HK-2 (cell line): ENCODE measurements at regions not wholly inside any gene's neighbourhood (a gene's known extent, or its start where the extent isn't known, plus 50 kb on each side); places are given as distances from the start of the nearest gene placed in this dataset.
A peak's percentile ranks its signal among the peaks of the same experiment; 100 is the strongest.

Source experiments
- DNase-seq: peaks from one replicate; pipeline ENCODE4 v3.0.0-alpha.2; 2018; ENCODE audit not compliant: unreplicated experiment

- no peak for DNase-seq
Measured at GRCh38 chr3:88209356-88209755, 59.6 kb downstream of the C3orf38 start.

DNA sequence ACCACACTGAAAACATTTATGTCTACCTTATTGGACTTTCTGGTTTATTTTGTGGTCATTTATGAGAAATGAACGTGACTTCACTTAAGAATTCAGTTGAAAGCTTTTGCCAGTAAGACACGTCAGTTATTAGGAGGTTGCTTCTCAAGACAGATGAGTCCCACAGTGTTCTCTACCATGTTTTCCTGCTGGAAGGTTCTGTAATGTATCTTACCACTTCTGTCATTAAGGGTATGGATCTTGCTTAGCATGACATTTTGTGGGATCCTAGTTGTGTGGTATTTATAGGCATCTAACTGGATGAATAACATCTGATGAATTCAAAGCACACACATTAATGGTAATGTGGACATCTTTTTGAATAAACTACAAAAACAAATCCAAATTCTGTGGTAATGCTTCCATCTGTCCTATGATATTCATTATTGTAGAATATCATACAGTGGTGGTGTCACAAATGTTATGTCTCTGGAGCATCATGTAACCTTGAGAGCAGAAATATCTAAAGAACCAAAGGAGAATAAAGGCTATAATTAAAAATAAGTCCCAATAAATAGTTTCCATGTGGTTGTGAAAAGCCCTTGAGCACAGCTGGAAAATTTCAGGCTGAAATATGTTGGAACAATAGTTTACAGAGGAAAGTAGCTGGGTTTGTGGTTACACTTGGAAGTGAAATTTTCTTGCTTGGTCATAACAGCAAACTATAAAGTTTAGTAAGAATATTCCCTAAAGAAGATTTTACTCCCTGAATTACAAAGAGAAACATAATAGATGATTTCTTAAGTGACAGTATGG is 61.5 kb downstream of the C3orf38 start:
- no peak for DNase-seq

DNA sequence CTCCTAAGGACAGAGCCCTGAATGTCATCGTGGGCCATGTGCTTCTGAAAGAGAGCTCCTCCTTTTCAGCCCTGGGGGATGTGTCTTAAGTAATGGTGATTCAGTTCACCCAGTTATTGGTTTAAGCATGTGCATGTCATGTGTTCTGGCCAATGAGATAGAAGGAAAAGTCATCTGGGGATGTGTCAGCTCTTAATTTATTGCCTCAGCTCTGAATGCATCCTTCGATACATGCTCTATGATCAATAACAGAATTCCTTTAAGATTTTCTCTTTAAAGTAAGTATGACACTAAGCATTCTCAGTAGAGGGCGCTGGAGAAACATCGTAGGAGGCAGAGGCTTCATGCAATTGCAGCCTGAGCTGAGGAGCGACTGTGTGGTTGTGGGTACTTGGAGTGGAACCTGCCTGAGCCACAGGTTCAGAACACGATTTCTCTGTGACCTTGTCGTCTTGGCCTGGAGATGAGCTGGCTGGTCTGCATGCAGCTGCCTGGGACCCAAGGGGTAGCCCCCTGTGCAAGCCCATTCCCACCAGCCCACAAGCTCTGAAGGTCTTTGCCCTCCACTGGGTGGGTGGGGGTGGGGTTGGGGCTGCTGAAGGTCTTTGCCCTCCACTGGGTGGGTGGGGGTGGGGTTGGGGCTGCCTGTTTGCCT is 69.5 kb downstream of the C3orf38 start:
- DNase-seq = peak; percentile 28

DNA sequence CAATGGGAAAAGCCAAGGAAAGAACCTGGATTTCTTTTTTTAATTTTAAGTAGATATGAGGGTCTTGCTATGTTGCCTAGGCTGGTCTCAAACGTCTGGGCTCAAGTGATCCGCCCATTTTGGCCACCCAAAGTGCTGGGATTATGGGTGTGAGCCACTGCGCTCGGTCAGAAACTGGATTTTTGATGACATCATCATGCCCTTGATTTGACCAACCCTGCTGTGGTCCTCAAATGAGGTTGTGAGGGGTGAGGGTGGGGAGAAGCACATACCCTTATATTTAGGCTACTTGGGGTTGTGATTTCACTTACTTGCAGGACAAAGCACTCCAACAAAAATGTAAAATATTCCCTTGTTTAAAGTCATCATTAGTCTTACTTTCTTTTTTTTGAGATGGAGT is 70.4 kb downstream of the C3orf38 start:
- DNase-seq = no peak

- DNase-seq = no peak
Measured at GRCh38 chr3:88221726-88222125, 72.0 kb downstream of the C3orf38 start.

DNA sequence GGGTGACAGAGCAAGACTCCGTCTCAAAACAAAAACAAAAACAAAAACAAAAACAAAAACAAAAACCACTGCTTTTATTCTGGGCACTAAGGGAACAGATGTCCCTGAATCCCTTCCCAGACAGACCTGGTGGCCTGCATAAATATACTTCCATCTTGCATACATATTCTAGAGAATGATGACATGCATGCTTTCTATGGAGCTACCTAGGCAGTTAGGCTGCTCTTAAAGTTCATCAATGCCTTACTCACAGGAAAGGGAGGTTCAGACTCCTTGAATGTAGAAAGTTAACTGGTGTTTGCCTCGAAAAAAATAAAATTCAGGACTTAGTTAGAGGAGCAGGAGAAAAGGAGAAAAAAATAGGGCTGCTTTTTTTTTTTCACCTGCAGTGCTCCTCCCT is 72.6 kb downstream of the C3orf38 start:
- no peak for DNase-seq

DNA sequence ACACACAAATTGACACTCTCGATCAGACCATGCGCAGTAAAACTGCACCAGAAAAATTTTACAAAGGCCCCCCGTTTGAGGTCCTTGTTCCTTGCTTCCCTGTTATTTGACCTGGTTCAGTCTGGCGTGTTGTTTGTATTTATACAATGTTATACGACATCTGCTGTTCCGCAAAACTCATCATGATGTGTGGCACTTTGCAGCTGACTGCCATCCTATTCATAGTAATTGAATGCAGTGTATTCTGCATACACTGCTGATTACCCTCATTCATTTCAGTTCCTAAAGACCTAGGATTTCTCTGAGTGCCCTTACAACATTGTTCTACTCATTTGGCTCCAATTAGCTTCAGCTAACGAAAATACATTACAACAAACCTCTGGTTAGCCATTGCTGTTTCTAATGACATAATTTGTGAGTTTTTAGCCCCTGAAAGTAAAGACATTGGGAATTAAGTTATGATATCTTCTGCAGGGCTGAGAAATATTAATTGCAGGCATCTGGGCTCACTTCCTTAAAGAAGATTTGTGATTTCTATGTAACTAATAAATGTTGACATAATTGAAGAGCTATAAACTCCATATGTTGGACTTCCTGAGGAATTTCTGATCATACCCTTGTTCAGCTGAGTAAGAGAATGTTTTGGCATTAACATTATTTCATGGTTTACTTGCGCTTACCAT is 75.7 kb downstream of the C3orf38 start:
- no peak for DNase-seq

GRCh38 chr3:88226910-88227309 is 77.2 kb downstream of the C3orf38 start:
- DNase-seq = no peak

- no peak for DNase-seq
Measured at GRCh38 chr3:88230638-88231037, 80.9 kb downstream of the C3orf38 start.

DNA sequence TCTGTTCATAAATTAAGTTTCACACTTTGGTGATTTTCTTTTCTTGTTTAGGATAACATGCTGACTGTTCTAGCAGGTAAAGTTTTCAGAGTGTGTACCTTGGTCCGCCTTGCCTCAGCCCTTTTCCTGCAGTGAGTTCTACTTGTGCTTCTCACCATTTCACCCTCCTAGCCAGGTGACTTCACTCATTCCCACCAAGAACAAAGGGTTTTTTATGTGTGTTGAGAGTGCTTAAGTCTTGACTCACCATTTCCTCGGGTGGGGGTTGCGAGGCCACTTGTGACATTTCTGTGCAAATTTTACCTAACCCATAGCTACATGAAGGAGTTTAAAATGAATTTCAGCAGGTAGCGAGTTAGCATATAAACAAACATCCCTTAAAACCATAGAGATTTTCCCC is 81.4 kb downstream of the C3orf38 start:
- DNase-seq = no peak

DNA sequence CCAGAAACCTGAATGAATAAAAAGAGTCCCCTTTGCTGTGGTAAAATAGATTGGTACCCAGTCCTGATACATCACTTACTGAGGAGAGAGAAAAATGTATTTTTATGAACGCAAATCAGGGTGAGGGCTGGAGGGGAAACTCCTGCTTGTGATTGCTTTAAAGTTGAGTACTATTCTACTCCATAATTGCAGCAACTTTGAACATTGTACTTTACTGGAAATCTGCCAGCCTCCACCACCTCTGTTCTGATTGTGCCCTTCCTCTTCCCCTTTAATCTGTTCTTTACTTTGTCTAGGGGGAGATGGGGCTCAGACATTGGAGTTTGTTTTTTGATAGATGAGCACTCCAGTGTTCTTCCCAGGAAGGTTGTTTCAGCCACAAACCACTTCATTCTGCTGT is 81.9 kb downstream of the C3orf38 start:
- no peak for DNase-seq

DNA sequence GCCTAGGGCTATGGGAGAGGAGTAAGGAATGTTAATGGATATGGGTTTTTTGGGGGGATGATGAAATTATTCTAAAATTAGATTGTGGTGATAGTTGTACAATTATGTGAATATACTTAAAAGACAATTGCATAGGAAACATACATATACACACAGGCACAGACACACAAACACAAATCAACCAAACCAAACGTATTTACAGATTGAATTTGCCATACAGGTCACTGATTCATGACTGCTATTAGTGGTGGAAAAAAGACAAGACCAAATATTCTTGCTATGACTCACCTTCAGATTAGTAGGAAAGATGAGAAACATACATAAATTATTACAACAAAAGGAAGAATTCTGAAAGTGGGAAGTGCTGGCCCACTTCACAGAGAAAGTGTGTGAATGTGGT is 85.3 kb downstream of the C3orf38 start:
- DNase-seq = no peak

- DNase-seq = no peak
Measured at GRCh38 chr3:88239870-88240269, 90.1 kb downstream of the C3orf38 start.

DNA sequence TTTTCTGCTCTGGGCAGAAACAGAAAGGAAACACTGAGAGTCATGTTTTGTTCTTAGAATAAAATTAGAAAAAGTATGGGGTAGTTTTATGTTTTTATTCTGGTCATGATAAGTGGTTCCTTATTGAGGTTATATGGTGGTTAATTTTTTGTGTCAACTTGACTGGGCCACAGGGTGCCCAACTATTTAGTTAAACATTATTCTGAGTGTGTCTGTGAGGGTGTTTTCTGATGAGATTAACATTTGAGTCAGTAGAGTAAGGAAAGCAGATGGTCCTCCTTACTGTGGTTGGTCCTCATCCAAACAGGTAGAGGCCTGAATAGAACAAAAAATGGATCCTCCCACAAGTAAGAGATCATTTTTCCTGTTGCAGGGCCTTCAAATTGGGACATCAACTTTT is 98.9 kb downstream of the C3orf38 start:
- DNase-seq = no peak

DNA sequence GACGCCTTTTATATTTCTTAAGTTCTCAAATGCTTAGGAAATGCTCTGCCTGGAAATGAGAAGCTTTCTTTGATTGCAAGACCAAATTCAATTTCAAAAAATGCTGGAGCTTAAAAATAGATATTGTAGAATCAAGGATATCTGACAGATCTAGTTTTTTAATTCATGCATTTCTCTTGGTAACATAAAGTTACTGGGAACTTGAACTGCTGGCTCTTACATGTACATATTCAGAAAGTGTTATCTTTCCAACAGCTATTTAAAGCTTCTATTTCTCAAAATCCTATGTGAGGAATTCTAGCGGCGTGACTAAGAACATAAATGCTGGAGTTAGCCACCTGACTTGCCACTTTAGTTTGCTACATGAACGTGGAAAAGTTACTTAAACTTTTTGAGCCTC is 109.3 kb downstream of the C3orf38 start:
- no peak for DNase-seq

DNA sequence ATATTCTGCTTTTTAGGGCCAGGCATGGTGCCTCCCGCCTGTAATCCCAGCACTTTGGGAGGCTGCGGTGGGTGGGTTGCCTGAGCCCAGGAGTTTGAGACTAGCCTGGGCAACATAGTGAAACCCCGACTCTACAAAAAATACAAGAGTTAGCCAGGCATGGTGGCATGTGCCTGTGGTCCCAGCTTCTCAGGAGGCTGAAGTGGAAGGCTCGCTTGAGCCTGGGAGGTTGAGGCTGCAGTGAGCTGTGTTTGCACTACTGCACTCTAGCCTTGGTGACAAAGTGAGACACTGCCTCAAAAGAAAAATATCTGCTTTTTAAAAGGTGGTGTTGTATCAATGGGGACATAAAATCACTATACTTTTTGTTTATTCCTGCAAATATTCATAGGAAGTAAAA is 112.8 kb downstream of the C3orf38 start:
- no peak for DNase-seq

GRCh38 chr3:88263417-88264100 is 113.8 kb downstream of the C3orf38 start:
- no peak for DNase-seq

DNA sequence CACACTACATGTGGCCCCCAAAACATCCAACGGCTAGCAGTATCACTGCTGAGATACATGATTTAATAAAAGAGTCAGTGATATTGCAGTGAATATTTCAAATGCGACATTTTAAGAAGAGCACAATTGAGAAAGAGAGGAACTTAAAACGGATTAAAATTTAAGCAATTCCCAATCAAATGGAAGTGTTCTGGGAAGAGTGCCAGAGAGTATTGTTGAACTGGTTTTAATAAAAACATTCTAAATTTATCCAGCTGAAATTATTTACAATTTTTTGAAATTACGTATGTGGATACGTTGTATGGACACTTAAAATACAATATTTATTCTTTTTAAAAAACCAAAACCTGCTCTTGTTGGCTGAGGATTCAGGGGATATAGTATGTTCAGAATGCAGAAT is 117.7 kb downstream of the C3orf38 start:
- no peak for DNase-seq

GRCh38 chr3:88267847-88268246 is 118.1 kb downstream of the C3orf38 start:
- no peak for DNase-seq

DNA sequence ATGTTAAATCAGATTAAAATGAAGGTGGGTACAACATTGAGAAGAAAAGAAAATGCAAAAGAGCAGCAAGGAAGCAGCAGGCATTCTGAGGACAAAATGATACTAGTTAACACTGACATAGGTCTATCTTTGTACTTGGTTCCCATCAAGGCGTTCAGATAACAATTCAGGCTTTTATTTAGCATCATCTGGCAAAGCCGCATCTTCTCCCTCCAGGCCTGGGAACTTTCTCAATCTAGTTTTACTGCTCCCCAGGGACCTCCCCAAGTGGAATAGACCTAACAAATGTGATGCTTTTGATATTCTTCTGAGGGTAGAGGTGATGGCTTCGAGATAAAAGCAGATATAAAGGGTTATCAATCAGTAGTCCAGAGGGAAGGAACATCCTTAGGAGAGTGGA is 130.6 kb downstream of the C3orf38 start:
- no peak for DNase-seq

- DNase-seq = no peak
Measured at GRCh38 chr3:88282528-88283241, 132.9 kb downstream of the C3orf38 start.

DNA sequence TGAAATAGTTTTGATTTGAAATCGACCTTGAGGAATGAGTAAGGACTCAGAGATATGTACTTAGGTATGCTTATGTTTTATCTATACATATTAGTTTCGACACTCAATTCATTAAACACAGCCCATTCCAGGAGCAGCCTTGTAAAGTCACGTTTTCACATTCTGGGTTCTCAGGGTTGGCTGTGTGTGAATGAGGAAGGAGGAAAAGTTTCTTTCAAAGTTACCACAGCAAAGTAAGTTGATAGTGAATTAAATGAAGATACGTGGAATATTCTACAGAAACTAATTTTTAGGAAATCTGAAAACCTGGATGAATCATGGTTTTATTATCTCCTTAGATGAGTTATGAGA is 133.5 kb downstream of the C3orf38 start:
- no peak for DNase-seq
